HEK293 (cell line): ENCODE measurements at regions not wholly inside any gene's neighbourhood (a gene's known extent, or its start where the extent isn't known, plus 50 kb on each side); places are given as distances from the start of the nearest gene placed in this dataset.

ENCODE experiments used
- CTCF ChIA-PET: fragments of 350-600 bp; formaldehyde crosslinking; extraction: SDS; loops from one replicate; lab custom pipeline; 2021; ENCODE audit warnings: antibody characterized with exemption; lab: Yijun Ruan, JAX
- POLR2A ChIA-PET: fragments of 300-600 bp; formaldehyde crosslinking; extraction: SDS; loops from one replicate; lab custom pipeline; 2020; ENCODE audit warnings: antibody characterized with exemption, inconsistent platforms; lab: Yijun Ruan, JAX
- H3K27ac ChIP-seq: fragments of 200-500 bp; sonication (Bioruptor generic); 2 replicates; pipeline ENCODE4 v1.5.1; 2014; ENCODE audit warnings: low read depth, low read length, control low read depth, inconsistent platforms; ENCODE audit errors: extremely low read depth
- H3K36me3 ChIP-seq, 2 experiments: fragments of 200-500 bp in 1 of 2; sonication (Bioruptor generic) in 1 of 2; 1 replicate in 1 of 2; 2 replicates in 1 of 2; pipeline ENCODE4 v1.5.1; 2014 to 2017; ENCODE audit warnings: inconsistent platforms in 2 of 2, low read length in 2 of 2; ENCODE audit not compliant: control insufficient read depth in 2 of 2, insufficient read depth in 1 of 2
- H3K4me1 ChIP-seq: fragments of 200-500 bp; sonication (Bioruptor generic); 2 replicates; pipeline ENCODE4 v1.5.1; 2014; ENCODE audit warnings: mild to moderate bottlenecking, low read length, inconsistent platforms; ENCODE audit not compliant: control insufficient read depth, insufficient read depth
- H3K4me3 ChIP-seq: 2 replicates; pipeline ENCODE4 v1.5.1; 2011; ENCODE audit warnings: low read depth, mild to moderate bottlenecking, control low read depth, low read length, moderate library complexity
- H3K9me3 ChIP-seq: fragments of 200-500 bp; sonication (Bioruptor generic); 2 replicates; pipeline ENCODE4 v1.5.1; 2014; ENCODE audit warnings: low read depth, low read length, inconsistent platforms; ENCODE audit not compliant: control insufficient read depth, insufficient read depth
- SP2 ChIP-seq: fragments of 450-650 bp; formaldehyde crosslinking; IDR thresholded peaks from 2 replicates; pipeline ENCODE4 v1.5.1; 2016; ENCODE audit warnings: missing biosample characterization, missing genetic modification characterization
- SP7 ChIP-seq: fragments of 450-650 bp; formaldehyde crosslinking; IDR thresholded peaks from 2 replicates; pipeline ENCODE4 v1.5.1; 2016; ENCODE audit warnings: missing biosample characterization, missing genetic modification characterization
- TCF7L2 ChIP-seq: IDR thresholded peaks from 2 replicates; pipeline ENCODE4 v1.6.1; 2011; ENCODE audit warnings: low read depth, mild to moderate bottlenecking, inconsistent platforms, low read length, moderate library complexity, borderline replicate concordance
- TRIM28 ChIP-seq: IDR thresholded peaks from 2 replicates; pipeline ENCODE4 v1.6.1; 2011; ENCODE audit warnings: low read length, control low read depth, borderline replicate concordance
- WT1 ChIP-seq: fragments of 450-650 bp; formaldehyde crosslinking; IDR thresholded peaks from 2 replicates; pipeline ENCODE4 v1.5.1; 2016; ENCODE audit warnings: missing biosample characterization, missing genetic modification characterization
- ZFHX2 ChIP-seq: fragments of 450-650 bp; formaldehyde crosslinking; conservative IDR thresholded peaks from 2 replicates; pipeline ENCODE4 v1.5.1; 2016; ENCODE audit warnings: missing biosample characterization, missing genetic modification characterization
- ZNF132 ChIP-seq: fragments of 450-650 bp; formaldehyde crosslinking; IDR thresholded peaks from 2 replicates; pipeline ENCODE4 v1.5.1; 2017; ENCODE audit warnings: missing biosample characterization, missing genetic modification characterization, borderline replicate concordance
- ZNF184 ChIP-seq: fragments of 450-650 bp; IDR thresholded peaks from 2 replicates; pipeline ENCODE4 v1.5.1; 2018; ENCODE audit warnings: missing biosample characterization, mild to moderate bottlenecking, missing genetic modification characterization
- ZNF239 ChIP-seq: fragments of 450-650 bp; formaldehyde crosslinking; IDR thresholded peaks from 2 replicates; pipeline ENCODE4 v1.5.1; 2016; ENCODE audit warnings: missing biosample characterization, missing genetic modification characterization
- ZNF24 ChIP-seq: fragments of 450-650 bp; formaldehyde crosslinking; IDR thresholded peaks from 2 replicates; pipeline ENCODE4 v1.5.1; 2016; ENCODE audit warnings: missing biosample characterization, missing genetic modification characterization
- ZNF248 ChIP-seq: fragments of 450-650 bp; formaldehyde crosslinking; IDR thresholded peaks from 2 replicates; pipeline ENCODE4 v1.5.1; 2017; ENCODE audit warnings: missing biosample characterization, missing genetic modification characterization
- ZNF26 ChIP-seq: fragments of 450-650 bp; formaldehyde crosslinking; IDR thresholded peaks from 2 replicates; pipeline ENCODE4 v1.5.1; 2016; ENCODE audit warnings: missing biosample characterization, missing genetic modification characterization
- ZNF398 ChIP-seq: fragments of 450-650 bp; formaldehyde crosslinking; IDR thresholded peaks from 2 replicates; pipeline ENCODE4 v1.5.1; 2017; ENCODE audit warnings: missing biosample characterization, missing genetic modification characterization
- ZNF488 ChIP-seq: fragments of 450-650 bp; formaldehyde crosslinking; IDR thresholded peaks from 2 replicates; pipeline ENCODE4 v1.5.1; 2016; ENCODE audit warnings: missing biosample characterization, missing genetic modification characterization
- ZNF510 ChIP-seq: fragments of 450-650 bp; formaldehyde crosslinking; IDR thresholded peaks from 2 replicates; pipeline ENCODE4 v1.5.1; 2018; ENCODE audit warnings: mild to moderate bottlenecking, missing genetic modification characterization, missing biosample characterization; ENCODE audit not compliant: insufficient replicate concordance
- ZNF529 ChIP-seq: fragments of 450-650 bp; formaldehyde crosslinking; IDR thresholded peaks from 2 replicates; pipeline ENCODE4 v1.5.1; 2017; ENCODE audit warnings: missing genetic modification characterization, missing biosample characterization; ENCODE audit not compliant: insufficient replicate concordance
- ZNF626 ChIP-seq: fragments of 450-650 bp; sonication (Bioruptor Pico); formaldehyde crosslinking; IDR thresholded peaks from 2 replicates; pipeline ENCODE4 v1.5.1; 2018; ENCODE audit warnings: missing biosample characterization, missing genetic modification characterization, inconsistent platforms
- ZNF704 ChIP-seq: fragments of 450-650 bp; formaldehyde crosslinking; IDR thresholded peaks from 2 replicates; pipeline ENCODE4 v1.5.1; 2016; ENCODE audit warnings: missing biosample characterization, missing genetic modification characterization
- ZNF76 ChIP-seq: fragments of 450-650 bp; formaldehyde crosslinking; IDR thresholded peaks from 2 replicates; pipeline ENCODE4; 2016; ENCODE audit warnings: low read depth, missing biosample characterization, missing genetic modification characterization, borderline replicate concordance
- ZNF791 ChIP-seq: fragments of 450-650 bp; formaldehyde crosslinking; IDR thresholded peaks from 2 replicates; pipeline ENCODE4 v1.5.1; 2016; ENCODE audit warnings: missing biosample characterization, missing genetic modification characterization

- peaks cover 0 to 45% of the 10 kb centered on the region in 2 experiments; a peak in 1 of 3 replicates for H3K36me3 ChIP-seq
- no peak overlapping the region for H3K4me3 ChIP-seq
- H3K27ac ChIP-seq = no peak overlapping the region
- ChIA-PET CTCF (interaction anchor here (1.1 kb wide), 1 partner anchor 13 kb away, joined by 3 read pairs; no protein-coding TSS in a partner anchor), POLR2A (no interaction called here)
- H3K9me3 ChIP-seq = no peaks in the 10 kb centered on the region
- TF ChIP-seq SP7 (tag by site-specific recombination) (no peak), ZNF248 (tag by site-specific recombination) (no peak), ZNF76 (tag by site-specific recombination) (no peak), ZNF529 (tag by site-specific recombination) (no peak), ZNF704 (tag by site-specific recombination) (no peak), WT1 (tag by site-specific recombination) (no peak), SP2 (tag by site-specific recombination) (no peak), ZNF510 (tag by site-specific recombination) (no peak)
- H3K4me1 ChIP-seq = no peaks in the 10 kb centered on the region
Measured at GRCh38 chr2:120969613-120970355, 234.1 kb downstream of the GLI2 start.

- Histone ChIP-seq H3K4me1 (no peaks in the 10 kb centered on the region), H3K4me3 (no peak overlapping the region)
- CTCF ChIA-PET = interaction anchor here (1.4 kb wide), 1 partner anchor 99 kb away, joined by 3 read pairs; no protein-coding TSS in a partner anchor
- TF ChIP-seq ZFHX2 (tag by site-specific recombination) (no peak), TRIM28 (no peak), TCF7L2 (no peak)
- TF ChIP-seq, all 188 proteins: peak for 0
- Histone ChIP-seq H3K27ac (no peak overlapping the region), H3K36me3 (peaks cover 3 to 54% of the 10 kb centered on the region in 2 experiments; a peak in 2 of 3 replicates), H3K9me3 (no peaks in the 10 kb centered on the region)
- POLR2A ChIA-PET = no interaction called here
Measured at GRCh38 chr2:120971866-120972265, 236.2 kb downstream of the GLI2 start.

- H3K9me3 ChIP-seq = no peaks in the 10 kb centered on the region
- no peak overlapping the region for H3K27ac ChIP-seq
- H3K36me3 ChIP-seq = peaks cover 3 to 54% of the 10 kb centered on the region in 2 experiments; a peak in 2 of 3 replicates
- TF ChIP-seq ZNF132 (tag by site-specific recombination) (no peak), ZNF488 (no peak)
- no peak overlapping the region for H3K4me3 ChIP-seq
- CTCF ChIA-PET = interaction anchor here (1.4 kb wide), 1 partner anchor 98 kb away, joined by 3 read pairs; no protein-coding TSS in a partner anchor
- H3K4me1 ChIP-seq = no peaks in the 10 kb centered on the region
- POLR2A ChIA-PET = no interaction called here
Measured at GRCh38 chr2:120972286-120972685, 236.6 kb downstream of the GLI2 start.

- ChIA-PET POLR2A (no interaction called here), CTCF (no interaction called here)
- no peaks in the 10 kb centered on the region for H3K4me1 ChIP-seq
- no peaks in the 10 kb centered on the region for H3K9me3 ChIP-seq
- H3K4me3 ChIP-seq = no peak overlapping the region
- peaks cover 3 to 58% of the 10 kb centered on the region in 2 experiments; a peak in 2 of 3 replicates for H3K36me3 ChIP-seq
- H3K27ac ChIP-seq = no peak overlapping the region
- TF ChIP-seq ZNF626 (tag by site-specific recombination) = no peak
- no peak for TF ChIP-seq ZNF26
- no peak for TF ChIP-seq ZNF24 (tag by site-specific recombination)
- no peak for TF ChIP-seq ZNF791 (tag by site-specific recombination)
- TF ChIP-seq ZNF239 (tag by site-specific recombination) = no peak
- no peak for TF ChIP-seq ZNF398 (tag by site-specific recombination)
- TF ChIP-seq ZNF184 (tag by site-specific recombination) = no peak
Measured at GRCh38 chr2:120973196-120973595, 237.5 kb downstream of the GLI2 start.
